NT2/D1 (cell line): ENCODE measurements at regions not wholly inside any gene's neighbourhood (a gene's known extent, or its start where the extent isn't known, plus 50 kb on each side); places are given as distances from the start of the nearest gene placed in this dataset.

Source experiments
- SUZ12 ChIP-seq: IDR thresholded peaks from 2 replicates; pipeline ENCODE4 v1.6.1; 2011; ENCODE audit not compliant: insufficient read length, insufficient read depth; ENCODE audit errors: extremely low read depth
- YY1 ChIP-seq: IDR thresholded peaks from 2 replicates; pipeline ENCODE4 v1.6.1; 2011; ENCODE audit not compliant: insufficient read length, insufficient read depth
- ZNF274 ChIP-seq: IDR thresholded peaks from 2 replicates; pipeline ENCODE4 v1.6.1; 2011; ENCODE audit warnings: mild to moderate bottlenecking, low read depth, low read length

DNA sequence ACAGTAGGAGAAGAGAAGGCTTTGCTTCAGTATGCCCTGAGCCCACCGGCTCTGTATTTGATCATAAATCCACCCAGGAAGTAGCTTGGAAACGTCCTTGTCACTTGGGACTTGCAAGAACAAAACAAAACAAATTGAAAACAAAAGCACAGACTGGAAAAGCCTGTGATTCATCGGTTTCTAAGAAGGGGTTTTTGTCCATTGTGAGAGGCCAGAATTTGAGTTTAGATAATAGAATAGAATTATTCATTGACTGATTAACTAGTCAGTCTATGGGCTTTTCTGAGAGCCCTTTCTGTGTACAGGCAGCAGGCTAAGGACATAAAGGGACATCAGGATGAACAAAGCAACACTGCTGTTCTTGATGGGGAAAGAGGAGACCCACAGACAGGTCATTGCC, 424.8 kb downstream of the IRX1 start:
- TF ChIP-seq SUZ12 (no peak), ZNF274 (no peak), YY1 (no peak)
